ENCODE measurements at regions not wholly inside any gene's neighbourhood (a gene's known extent, or its start where the extent isn't known, plus 50 kb on each side); places are given as distances from the start of the nearest gene placed in this dataset.
"Not testable (repeated sequence)": the region's sequence is repeated elsewhere in the genome, so short reads cannot be mapped to it uniquely, and the experiment has no call there.

DNA sequence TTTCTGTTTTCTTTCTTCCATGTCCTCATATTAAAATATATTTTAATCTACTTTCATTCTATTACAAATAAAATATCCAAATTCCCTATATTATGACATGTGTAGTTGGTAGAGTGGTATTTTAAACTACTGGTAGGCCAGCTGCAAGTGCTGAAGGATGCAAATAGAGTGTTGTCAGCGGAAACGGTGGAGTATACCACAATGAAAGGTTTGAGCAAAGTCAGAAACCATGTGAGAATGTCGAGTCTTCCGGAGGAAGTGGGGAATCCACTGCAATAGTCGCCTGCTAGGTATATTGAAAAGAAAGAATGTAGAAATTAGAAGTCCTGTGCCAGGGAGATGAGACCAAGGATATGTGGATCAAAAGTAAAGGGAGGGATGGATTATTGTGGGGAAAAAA, 373.9 kb downstream of the DSEL start:
- 77 to 92% methylated on average over 5 of the region's 5 CpGs for WGBS, 2 donors
- H3K27me3 ChIP-seq (ENCODE audit: control insufficient read depth in 1 of 2, insufficient read depth in 2 of 2, low read length in 2 of 2) = no peaks in the 10 kb centered on the region
- no peak overlapping the region for H3K4me3 ChIP-seq (ENCODE audit: low read depth in 1 of 2, low read length in 2 of 2)
- H3K9me3 ChIP-seq (ENCODE audit: control insufficient read depth in 2 of 2, insufficient read depth in 1 of 2, low read depth in 1 of 2, low read length in 1 of 2) = no peaks in the 10 kb centered on the region
- H3K4me1 ChIP-seq (ENCODE audit: control insufficient read depth in 2 of 2, insufficient read depth in 2 of 2, low read length in 1 of 2) = no peaks in the 10 kb centered on the region
- no peaks in the 10 kb centered on the region for H3K36me3 ChIP-seq (ENCODE audit: control insufficient read depth in 2 of 2, insufficient read depth in 2 of 2, low read length in 1 of 2)
- H3K27ac ChIP-seq (ENCODE audit: low read depth in 2 of 2, low read length in 1 of 2) = no peak overlapping the region

DNA sequence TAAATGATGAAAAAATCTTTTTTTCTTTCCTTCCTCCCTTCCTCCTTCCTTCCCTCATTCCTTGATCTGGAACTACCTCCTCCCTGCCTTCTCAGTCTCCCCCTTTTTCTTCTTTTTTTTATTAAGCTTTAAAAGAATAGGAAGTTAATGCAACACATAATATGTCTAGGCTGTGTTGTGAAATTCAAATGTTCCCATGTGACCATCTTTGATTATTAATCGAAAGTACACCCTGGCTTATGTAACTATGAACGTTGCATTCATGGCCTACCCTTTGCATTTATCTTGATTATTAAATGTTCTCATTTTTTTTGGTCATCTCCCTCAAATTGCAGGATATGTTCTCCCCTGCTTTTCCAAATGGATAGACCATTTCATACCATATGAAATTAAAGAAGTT, 376.0 kb downstream of the DSEL start:
- no peaks in the 10 kb centered on the region for H3K27me3 ChIP-seq (ENCODE audit: control insufficient read depth in 1 of 2, insufficient read depth in 2 of 2, low read length in 2 of 2)
- no peaks in the 10 kb centered on the region for H3K36me3 ChIP-seq (ENCODE audit: control insufficient read depth in 2 of 2, insufficient read depth in 2 of 2, low read length in 1 of 2)
- H3K27ac ChIP-seq (ENCODE audit: low read depth in 2 of 2, low read length in 1 of 2) = no peak overlapping the region
- 83 to 84% methylated on average over 2 of the region's 2 CpGs for WGBS, 2 donors
- H3K4me3 ChIP-seq (ENCODE audit: low read depth in 1 of 2, low read length in 2 of 2) = no peak overlapping the region
- no peaks in the 10 kb centered on the region for H3K9me3 ChIP-seq (ENCODE audit: control insufficient read depth in 2 of 2, insufficient read depth in 1 of 2, low read depth in 1 of 2, low read length in 1 of 2)
- no peaks in the 10 kb centered on the region for H3K4me1 ChIP-seq (ENCODE audit: control insufficient read depth in 2 of 2, insufficient read depth in 2 of 2, low read length in 1 of 2)

DNA sequence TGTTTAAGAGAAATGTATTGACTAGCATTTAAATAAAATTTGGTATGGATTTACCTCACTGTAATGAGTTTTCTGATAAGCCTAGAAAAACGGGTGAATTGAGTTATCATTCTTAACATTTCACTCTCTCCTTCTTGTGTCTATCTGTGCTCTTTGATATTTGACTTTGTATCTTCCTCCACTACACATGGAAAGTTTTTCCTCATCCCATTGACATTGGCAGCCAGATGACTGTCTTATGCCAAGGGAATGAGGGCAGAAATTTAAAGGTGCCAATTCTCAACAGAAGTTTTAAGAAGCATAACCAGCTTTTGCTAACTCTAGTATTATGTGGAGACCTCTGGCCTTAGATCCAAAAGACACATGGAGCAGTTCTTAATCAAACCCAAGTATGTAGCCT, 376.6 kb downstream of the DSEL start:
- Histone ChIP-seq H3K4me3 (ENCODE audit: low read depth in 1 of 2, low read length in 2 of 2) (no peak overlapping the region), H3K27me3 (ENCODE audit: control insufficient read depth in 1 of 2, insufficient read depth in 2 of 2, low read length in 2 of 2) (no peaks in the 10 kb centered on the region), H3K4me1 (ENCODE audit: control insufficient read depth in 2 of 2, insufficient read depth in 2 of 2, low read length in 1 of 2) (no peaks in the 10 kb centered on the region), H3K9me3 (ENCODE audit: control insufficient read depth in 2 of 2, insufficient read depth in 1 of 2, low read depth in 1 of 2, low read length in 1 of 2) (no peaks in the 10 kb centered on the region), H3K36me3 (ENCODE audit: control insufficient read depth in 2 of 2, insufficient read depth in 2 of 2, low read length in 1 of 2) (no peaks in the 10 kb centered on the region), H3K27ac (ENCODE audit: low read depth in 2 of 2, low read length in 1 of 2) (no peak overlapping the region)
- WGBS, 2 donors = 47 to 56% methylated on average over 1 of the region's 1 CpG

DNA sequence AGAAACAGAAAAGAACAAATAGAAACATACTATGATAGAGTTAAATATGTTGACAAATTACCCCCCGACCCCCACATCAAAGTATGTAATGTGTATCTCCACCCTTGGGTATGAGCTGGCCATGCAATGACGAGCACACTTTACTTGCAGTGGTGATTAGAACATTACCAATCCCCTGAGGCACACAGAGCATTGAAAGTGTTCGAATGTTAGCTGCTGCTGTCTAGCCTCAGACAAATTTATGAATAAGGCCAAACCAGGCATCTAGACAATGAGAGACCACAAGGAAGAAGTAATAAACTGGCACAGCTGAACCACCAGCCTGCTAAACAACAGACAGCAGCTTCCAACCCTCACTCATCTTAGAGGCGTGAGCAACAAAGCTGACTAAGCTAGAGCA, 380.5 kb downstream of the DSEL start:
- H3K4me3 ChIP-seq (ENCODE audit: low read depth in 1 of 2, low read length in 2 of 2) = no peak overlapping the region
- WGBS, 2 donors = 49 to 69% methylated on average over 4 of the region's 4 CpGs
- H3K27me3 ChIP-seq (ENCODE audit: control insufficient read depth in 1 of 2, insufficient read depth in 2 of 2, low read length in 2 of 2) = no peaks in the 10 kb centered on the region
- H3K27ac ChIP-seq (ENCODE audit: low read depth in 2 of 2, low read length in 1 of 2) = no peak overlapping the region
- H3K36me3 ChIP-seq (ENCODE audit: control insufficient read depth in 2 of 2, insufficient read depth in 2 of 2, low read length in 1 of 2) = no peaks in the 10 kb centered on the region
- no peaks in the 10 kb centered on the region for H3K9me3 ChIP-seq (ENCODE audit: control insufficient read depth in 2 of 2, insufficient read depth in 1 of 2, low read depth in 1 of 2, low read length in 1 of 2)
- H3K4me1 ChIP-seq (ENCODE audit: control insufficient read depth in 2 of 2, insufficient read depth in 2 of 2, low read length in 1 of 2) = no peaks in the 10 kb centered on the region

DNA sequence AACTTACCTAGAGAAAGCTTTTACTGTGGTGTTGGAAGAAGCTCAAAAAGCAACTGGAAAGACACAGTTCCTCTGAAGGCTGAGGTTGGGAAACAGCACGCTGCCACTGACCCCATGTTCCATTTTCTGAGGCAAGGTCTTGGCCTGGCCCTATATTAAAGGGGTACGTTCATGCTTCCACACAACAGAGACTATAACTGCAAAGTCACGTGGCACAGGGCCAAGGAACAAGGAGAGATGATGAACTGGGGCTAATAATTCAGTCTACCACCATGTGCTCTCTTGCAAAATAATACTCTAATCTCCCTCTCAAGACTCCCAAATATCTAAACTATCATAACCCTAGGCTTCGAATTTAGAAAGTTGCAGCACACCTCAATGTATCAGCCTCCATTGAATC, 381.6 kb downstream of the DSEL start:
- Histone ChIP-seq H3K4me1 (ENCODE audit: control insufficient read depth in 2 of 2, insufficient read depth in 2 of 2, low read length in 1 of 2) (no peaks in the 10 kb centered on the region), H3K27me3 (ENCODE audit: control insufficient read depth in 1 of 2, insufficient read depth in 2 of 2, low read length in 2 of 2) (no peaks in the 10 kb centered on the region), H3K4me3 (ENCODE audit: low read depth in 1 of 2, low read length in 2 of 2) (no peak overlapping the region), H3K27ac (ENCODE audit: low read depth in 2 of 2, low read length in 1 of 2) (no peak overlapping the region), H3K9me3 (ENCODE audit: control insufficient read depth in 2 of 2, insufficient read depth in 1 of 2, low read depth in 1 of 2, low read length in 1 of 2) (no peaks in the 10 kb centered on the region), H3K36me3 (ENCODE audit: control insufficient read depth in 2 of 2, insufficient read depth in 2 of 2, low read length in 1 of 2) (no peaks in the 10 kb centered on the region)
- 67 to 70% methylated on average over 4 of the region's 4 CpGs for WGBS, 2 donors

DNA sequence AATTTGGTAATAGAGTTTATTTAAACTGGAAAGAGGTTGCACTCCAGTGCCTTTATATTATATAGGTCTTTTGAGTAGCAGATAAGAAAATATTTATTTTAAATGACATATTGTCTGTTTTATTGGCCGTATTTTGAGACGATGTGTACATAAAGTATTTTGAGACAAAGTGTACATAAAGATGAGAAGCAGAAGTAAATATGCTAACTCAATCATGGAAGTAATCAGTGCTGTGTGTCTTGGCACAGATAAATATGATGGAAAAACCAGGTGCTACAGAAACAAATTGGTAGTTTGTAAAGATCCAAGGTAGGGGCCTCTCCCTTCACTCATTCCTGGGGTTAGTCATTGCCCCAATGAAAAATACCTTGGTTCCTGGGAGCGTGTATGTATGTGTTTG, 382.9 kb downstream of the DSEL start:
- Histone ChIP-seq H3K36me3 (ENCODE audit: control insufficient read depth in 2 of 2, insufficient read depth in 2 of 2, low read length in 1 of 2) (no peaks in the 10 kb centered on the region), H3K27ac (ENCODE audit: low read depth in 2 of 2, low read length in 1 of 2) (no peak overlapping the region), H3K9me3 (ENCODE audit: control insufficient read depth in 2 of 2, insufficient read depth in 1 of 2, low read depth in 1 of 2, low read length in 1 of 2) (no peaks in the 10 kb centered on the region), H3K4me1 (ENCODE audit: control insufficient read depth in 2 of 2, insufficient read depth in 2 of 2, low read length in 1 of 2) (no peaks in the 10 kb centered on the region), H3K4me3 (ENCODE audit: low read depth in 1 of 2, low read length in 2 of 2) (no peak overlapping the region), H3K27me3 (ENCODE audit: control insufficient read depth in 1 of 2, insufficient read depth in 2 of 2, low read length in 2 of 2) (no peaks in the 10 kb centered on the region)
- WGBS, 2 donors = 42 to 44% methylated on average over 3 of the region's 3 CpGs

DNA sequence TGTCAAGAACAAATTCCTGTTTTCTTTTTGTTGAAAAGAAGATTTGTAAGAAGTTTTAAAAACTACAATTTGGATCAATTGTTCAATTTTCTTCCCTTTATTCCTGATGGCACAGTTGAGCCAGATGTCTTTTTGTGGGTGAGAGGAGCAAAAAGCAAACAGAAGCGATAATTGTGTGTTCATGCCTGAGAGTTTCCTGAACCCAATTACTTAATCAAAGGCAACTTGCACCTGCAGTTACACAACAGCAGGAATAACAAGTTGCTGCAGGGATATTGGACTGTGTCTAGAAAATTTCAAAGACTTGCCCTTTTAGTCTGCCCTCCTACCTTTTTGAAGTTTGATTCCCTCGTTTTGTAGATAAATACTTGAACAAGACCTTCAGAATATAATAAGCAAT, 383.6 kb downstream of the DSEL start:
- H3K27me3 ChIP-seq (ENCODE audit: control insufficient read depth in 1 of 2, insufficient read depth in 2 of 2, low read length in 2 of 2) = no peaks in the 10 kb centered on the region
- H3K27ac ChIP-seq (ENCODE audit: low read depth in 2 of 2, low read length in 1 of 2) = no peak overlapping the region
- no peak overlapping the region for H3K4me3 ChIP-seq (ENCODE audit: low read depth in 1 of 2, low read length in 2 of 2)
- no peaks in the 10 kb centered on the region for H3K4me1 ChIP-seq (ENCODE audit: control insufficient read depth in 2 of 2, insufficient read depth in 2 of 2, low read length in 1 of 2)
- H3K36me3 ChIP-seq (ENCODE audit: control insufficient read depth in 2 of 2, insufficient read depth in 2 of 2, low read length in 1 of 2) = no peaks in the 10 kb centered on the region
- H3K9me3 ChIP-seq (ENCODE audit: control insufficient read depth in 2 of 2, insufficient read depth in 1 of 2, low read depth in 1 of 2, low read length in 1 of 2) = no peaks in the 10 kb centered on the region
- 28 to 31% methylated on average over 2 of the region's 2 CpGs for WGBS, 2 donors

DNA sequence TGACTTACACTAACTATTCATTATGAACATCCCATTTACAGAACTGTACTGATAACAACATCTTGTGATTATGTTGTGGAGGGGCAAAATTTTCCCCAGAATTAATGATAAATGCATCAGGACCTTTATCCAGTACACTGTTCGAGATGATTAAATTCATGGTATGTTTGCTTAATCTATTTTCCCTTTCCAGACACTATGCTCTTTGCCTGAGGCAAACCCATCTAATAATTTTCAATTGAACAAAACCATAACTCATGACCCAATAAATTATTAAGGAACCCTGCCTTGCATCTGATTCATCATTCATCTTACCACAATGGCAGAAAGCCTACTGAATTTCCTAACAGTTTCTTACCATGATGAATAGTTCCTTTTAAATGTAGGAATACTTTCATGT, 385.0 kb downstream of the DSEL start:
- Histone ChIP-seq H3K4me1 (ENCODE audit: control insufficient read depth in 2 of 2, insufficient read depth in 2 of 2, low read length in 1 of 2) (no peaks in the 10 kb centered on the region), H3K4me3 (ENCODE audit: low read depth in 1 of 2, low read length in 2 of 2) (no peak overlapping the region), H3K9me3 (ENCODE audit: control insufficient read depth in 2 of 2, insufficient read depth in 1 of 2, low read depth in 1 of 2, low read length in 1 of 2) (no peaks in the 10 kb centered on the region), H3K27ac (ENCODE audit: low read depth in 2 of 2, low read length in 1 of 2) (no peak overlapping the region), H3K27me3 (ENCODE audit: control insufficient read depth in 1 of 2, insufficient read depth in 2 of 2, low read length in 2 of 2) (no peaks in the 10 kb centered on the region), H3K36me3 (ENCODE audit: control insufficient read depth in 2 of 2, insufficient read depth in 2 of 2, low read length in 1 of 2) (no peaks in the 10 kb centered on the region)
- 46 to 59% methylated on average over 1 of the region's 1 CpG for WGBS, 2 donors

DNA sequence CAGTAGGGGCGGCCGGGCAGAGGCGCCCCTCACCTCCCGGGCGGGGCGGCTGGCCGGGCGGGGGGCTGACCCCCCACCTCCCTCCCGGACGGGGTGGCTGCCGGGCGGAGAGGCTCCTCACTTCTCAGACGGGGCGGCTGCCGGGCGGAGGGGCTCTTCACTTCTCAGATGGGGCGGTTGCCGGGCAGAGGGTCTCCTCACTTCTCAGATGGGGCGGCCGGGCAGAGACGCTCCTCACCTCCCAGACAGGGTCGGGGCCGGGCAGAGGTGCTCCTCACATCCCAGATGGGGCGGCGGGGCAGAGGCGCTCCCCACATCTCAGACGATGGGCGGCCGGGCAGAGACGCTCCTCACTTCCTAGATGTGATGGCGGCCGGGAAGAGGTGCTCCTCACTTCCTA, 389.8 kb downstream of the DSEL start:
- not testable (repeated sequence) for H3K4me1 ChIP-seq (ENCODE audit: control insufficient read depth in 2 of 2, insufficient read depth in 2 of 2, low read length in 1 of 2); H3K27ac ChIP-seq (ENCODE audit: low read depth in 2 of 2, low read length in 1 of 2); H3K36me3 ChIP-seq (ENCODE audit: control insufficient read depth in 2 of 2, insufficient read depth in 2 of 2, low read length in 1 of 2); H3K4me3 ChIP-seq (ENCODE audit: low read depth in 1 of 2, low read length in 2 of 2); H3K27me3 ChIP-seq (ENCODE audit: control insufficient read depth in 1 of 2, insufficient read depth in 2 of 2, low read length in 2 of 2); H3K9me3 ChIP-seq (ENCODE audit: control insufficient read depth in 2 of 2, insufficient read depth in 1 of 2, low read depth in 1 of 2, low read length in 1 of 2)
- 93 to 98% methylated on average over 4 to 28 of the region's 32 CpGs for WGBS, 2 donors

DNA sequence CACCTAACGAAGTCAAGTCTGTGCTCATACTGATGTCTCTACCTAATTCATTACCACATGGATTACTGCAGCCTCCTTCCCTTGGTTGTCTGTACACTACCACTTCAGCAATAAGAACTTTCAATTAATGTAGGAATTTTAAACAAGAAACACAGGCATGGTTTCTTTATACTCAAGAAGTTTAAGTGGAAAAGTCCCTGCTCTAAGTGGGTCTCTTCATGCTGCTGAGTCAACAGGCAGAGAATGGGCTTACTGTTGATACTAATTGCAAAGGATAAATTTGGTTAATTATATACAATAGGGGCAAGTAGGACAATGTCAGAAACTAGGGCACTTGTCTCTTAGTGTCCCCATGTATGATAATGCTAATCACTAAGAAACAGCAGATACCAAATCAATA, 392.6 kb downstream of the DSEL start:
- 87 to 95% methylated on average over 1 of the region's 1 CpG for WGBS, 2 donors
- H3K4me3 ChIP-seq (ENCODE audit: low read depth in 1 of 2, low read length in 2 of 2) = no peak overlapping the region

More for the DNA sequence above, 392.6 kb downstream of the DSEL start:
- no peaks in the 10 kb centered on the region for H3K9me3 ChIP-seq (ENCODE audit: control insufficient read depth in 2 of 2, insufficient read depth in 1 of 2, low read depth in 1 of 2, low read length in 1 of 2)
- H3K27me3 ChIP-seq (ENCODE audit: control insufficient read depth in 1 of 2, insufficient read depth in 2 of 2, low read length in 2 of 2) = no peaks in the 10 kb centered on the region
- H3K36me3 ChIP-seq (ENCODE audit: control insufficient read depth in 2 of 2, insufficient read depth in 2 of 2, low read length in 1 of 2) = no peaks in the 10 kb centered on the region
- no peak overlapping the region for H3K27ac ChIP-seq (ENCODE audit: low read depth in 2 of 2, low read length in 1 of 2)
- no peaks in the 10 kb centered on the region for H3K4me1 ChIP-seq (ENCODE audit: control insufficient read depth in 2 of 2, insufficient read depth in 2 of 2, low read length in 1 of 2)

Measured in esophagus (tissue), 2 donors.